Cardiac septum (tissue), 1 donor: ENCODE measurements at regions not wholly inside any gene's neighbourhood (a gene's known extent, or its start where the extent isn't known, plus 50 kb on each side); places are given as distances from the start of the nearest gene placed in this dataset. TPM values are rescaled to one million over a fixed set of nuclear protein-coding genes. Genes with fewer than 3 reads are reported as not detected.
"Not testable (repeated sequence)": the region's sequence is repeated elsewhere in the genome, so short reads cannot be mapped to it uniquely, and the experiment has no call there.

Experiments
- DNase-seq: peaks from one replicate; pipeline ENCODE4 v3.0.0-alpha.2; 2020; ENCODE audit warnings: low spot score
- intact Hi-C: fragments of 100-400 bp; cut with DNase I; formaldehyde crosslinking; loops from one replicate; pipeline ENCODE4 v1.14.0; 2022
- microRNA-seq: library from miRNA; unstranded; fragments of <30 nt; microRNA quantifications from one replicate; pipeline ENCODE4 v1.2.0, GENCODE V29; 2020
- donor health status: DM: no; HTN: no; CAD: no.

DNA sequence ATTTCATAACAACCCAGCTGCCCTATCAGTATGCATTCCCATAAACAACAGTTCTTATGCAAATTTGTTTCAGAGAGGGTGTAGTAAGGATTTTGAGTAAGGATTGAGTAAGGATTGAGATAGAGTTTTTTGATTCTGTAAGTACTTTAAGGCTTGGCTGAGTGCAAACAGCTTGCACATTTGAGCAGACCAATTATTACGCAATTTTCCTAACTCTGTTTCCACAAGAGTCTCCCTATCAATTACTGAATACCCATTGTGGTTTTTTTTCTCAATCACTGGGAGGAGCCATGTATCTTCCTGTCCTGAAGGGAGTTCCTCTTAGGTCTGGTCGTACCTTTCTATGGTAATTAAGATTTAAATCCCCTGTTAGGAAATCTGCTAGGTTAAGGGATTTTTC lies 105.0 kb upstream of the AADAT start:
- DNase-seq, intact Hi-C loops: not testable (repeated sequence)

DNA sequence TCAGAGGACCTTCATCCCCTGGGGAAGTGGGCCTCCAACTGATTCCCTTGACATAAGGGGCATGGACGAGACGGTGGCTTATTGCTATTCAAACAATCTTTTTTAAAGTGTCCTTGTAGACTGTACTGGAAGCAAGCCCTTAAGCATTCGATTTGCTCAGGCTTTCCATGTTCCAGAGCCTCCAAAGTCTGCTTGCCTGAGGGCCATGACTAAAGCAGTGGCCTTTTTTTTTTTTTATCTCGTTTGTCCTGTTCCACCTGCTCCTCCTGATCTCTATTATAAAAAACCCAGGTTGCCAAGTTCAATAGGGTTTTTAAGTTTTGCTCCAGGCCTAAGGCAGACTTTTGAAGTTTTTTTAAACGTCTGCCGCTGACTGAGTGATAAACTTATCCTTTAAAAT lies 103.7 kb upstream of the AADAT start:
- intact Hi-C loops, result no loop called here
- DNase-seq, result no peak

DNA sequence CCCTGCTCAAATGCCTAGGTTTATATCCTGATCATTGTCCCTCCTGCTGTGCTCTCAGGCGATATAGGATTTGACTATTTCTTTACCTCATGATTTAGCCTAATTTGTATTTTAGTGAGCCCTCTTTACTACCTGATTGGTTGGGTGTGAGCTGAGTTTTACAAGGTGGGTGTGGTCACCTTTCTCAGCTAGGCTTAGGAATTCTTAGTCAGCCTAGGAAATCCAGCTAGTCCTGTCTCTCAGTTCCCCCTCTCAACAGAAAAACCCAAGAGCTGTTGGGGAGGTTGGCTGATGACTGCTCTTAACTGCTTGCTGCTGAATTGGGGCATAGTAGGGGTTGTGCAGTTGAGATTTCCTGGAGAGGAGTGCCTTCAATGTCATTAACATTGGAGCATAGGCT lies 100.5 kb upstream of the AADAT start:
- DNase-seq, result no peak
- intact Hi-C loops, result no loop called here

DNA sequence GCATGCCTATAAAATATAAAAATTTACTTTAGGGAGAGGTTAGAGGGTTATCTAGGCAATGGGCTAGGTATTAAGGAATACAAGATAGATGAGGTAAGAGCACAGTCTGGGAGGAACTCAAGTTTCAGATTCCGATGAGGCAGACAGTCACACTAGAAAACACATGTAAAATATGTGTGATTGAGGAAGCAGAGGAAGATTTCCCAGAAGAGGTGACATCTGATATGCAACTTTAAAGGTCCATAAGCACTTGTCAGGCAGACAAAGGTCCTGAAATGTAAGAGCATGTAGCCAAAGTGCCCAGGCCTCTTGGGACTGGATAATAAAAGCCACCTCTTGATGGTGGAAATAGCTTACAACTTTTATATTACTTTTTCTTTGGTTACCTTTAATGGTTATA lies 81.1 kb upstream of the AADAT start:
- intact Hi-C loops, result no loop called here
- DNase-seq, result no peak

DNA sequence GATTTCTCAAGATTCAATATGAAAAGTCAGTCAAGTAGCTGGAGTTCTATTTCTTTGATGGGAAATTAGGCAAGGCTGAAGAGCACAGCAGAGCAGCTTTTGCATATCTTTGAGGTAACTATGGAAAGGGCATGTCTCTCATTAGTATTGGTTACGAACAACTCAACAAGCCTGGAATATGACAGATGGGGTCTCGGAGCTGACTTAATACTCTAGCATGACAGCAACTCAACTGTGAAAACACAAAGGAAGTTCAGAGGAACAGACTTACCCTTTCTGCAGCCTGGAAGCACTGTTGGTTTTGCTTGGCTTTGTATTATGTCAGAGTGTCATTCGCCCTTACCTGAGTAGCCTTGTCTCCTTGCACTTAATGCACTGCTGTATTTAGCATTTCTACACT lies 79.9 kb upstream of the AADAT start:
- intact Hi-C loops, result no loop called here

DNA sequence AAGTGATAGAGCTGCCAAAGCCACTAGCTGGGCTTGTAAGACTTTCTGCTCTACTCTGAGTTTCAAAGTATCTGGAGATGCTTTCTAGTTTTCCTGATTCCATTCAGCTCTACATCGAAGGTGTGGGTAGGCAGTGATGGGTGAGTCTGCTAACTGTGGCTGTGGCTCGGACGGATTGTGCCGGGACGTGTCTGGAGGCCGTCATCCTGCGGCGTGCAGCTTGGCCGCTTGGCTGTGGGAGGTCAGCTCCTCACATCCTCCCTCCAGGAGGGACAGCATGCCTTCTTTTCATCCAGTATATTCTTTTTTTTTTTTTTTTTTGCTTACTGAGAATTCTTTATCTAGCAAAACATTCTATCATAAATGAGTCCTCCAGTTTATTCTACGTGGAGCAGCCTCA lies 77.9 kb upstream of the AADAT start:
- DNase-seq, result no peak
- intact Hi-C loops, result no loop called here

More for the DNA sequence above, 79.9 kb upstream of the AADAT start:
- DNase-seq, result no peak

DNA sequence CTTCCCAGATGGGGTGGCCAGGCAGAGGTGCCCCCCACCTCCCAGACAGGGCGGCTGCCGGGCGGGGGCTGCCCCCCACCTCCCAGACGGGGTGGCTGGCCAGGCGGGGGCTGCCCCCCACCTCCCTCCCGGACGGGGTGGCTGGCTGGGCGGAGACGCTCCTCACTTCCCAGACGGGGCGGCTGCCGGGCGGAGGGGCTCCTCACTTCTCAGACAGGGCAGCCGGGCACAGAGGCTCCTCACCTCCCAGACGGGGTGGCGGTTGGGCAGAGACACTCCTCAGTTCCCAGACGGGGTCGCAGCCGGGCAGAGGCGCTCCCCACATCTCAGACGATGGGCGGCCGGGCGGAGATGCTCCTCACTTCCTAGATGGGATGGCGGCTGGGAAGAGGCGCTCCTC lies 76.4 kb upstream of the AADAT start:
- DNase-seq, intact Hi-C loops: not testable (repeated sequence)

DNA sequence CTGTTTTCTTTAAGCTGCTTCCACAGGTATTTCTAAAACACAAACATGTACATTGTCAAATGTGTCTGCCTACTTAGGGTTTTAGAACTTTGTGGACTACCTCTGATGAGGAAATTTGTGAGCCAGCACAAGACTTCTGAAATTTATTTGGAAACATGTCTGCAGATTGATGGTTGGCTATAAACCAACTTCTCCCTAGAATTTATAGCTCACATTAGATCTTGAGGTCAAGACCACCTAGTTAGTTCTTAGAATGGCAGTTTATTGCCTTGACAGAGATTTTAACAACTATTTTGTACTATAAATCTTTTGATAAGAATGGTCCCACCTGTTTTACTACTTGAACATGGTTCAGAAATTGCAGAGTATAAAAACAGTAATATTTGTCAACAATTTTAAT lies 72.7 kb upstream of the AADAT start:
- no peak for DNase-seq
- intact Hi-C loops, result no loop called here

DNA sequence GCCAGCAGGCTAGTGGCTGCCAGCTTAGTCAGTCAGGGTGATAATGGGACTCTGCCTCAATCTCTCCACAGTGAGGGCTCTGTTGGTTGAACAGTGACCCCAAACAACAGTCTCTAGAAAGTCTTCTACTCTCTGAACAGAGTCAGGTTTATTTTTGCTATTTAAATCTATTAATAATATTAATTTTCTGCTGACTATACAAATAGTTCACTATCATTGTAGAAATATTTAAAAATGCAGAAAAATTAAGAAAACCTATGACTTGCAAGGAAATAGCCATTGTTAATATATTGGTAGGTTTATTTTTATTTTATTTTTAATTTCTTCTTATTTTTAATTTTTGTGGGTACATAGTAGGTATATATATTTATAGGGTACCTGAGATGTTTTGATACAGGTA lies 67.9 kb upstream of the AADAT start:
- intact Hi-C loops, result no loop called here

DNA sequence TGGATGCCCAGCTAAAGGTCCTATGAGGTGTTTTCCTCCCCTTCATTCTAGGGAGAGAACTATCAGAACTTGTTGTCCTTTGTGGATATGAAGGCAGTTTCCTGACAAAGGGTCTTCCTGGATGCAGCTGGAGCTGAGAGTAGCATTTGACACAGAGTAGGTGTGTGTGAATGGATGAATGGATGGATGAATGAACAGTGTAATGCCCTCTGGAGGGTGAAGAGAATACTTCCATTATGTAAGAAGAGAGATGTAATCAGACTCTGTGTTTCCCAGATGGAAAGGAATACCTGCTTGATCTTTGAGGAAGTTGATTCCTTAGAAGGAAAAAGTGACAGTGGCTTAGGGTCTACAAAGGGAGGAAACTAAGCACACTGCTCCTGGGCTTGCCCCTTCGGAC lies 55.4 kb upstream of the AADAT start:
- no peak for DNase-seq
- intact Hi-C loops, result no loop called here

More for the DNA sequence above, 67.9 kb upstream of the AADAT start:
- no peak for DNase-seq

DNA sequence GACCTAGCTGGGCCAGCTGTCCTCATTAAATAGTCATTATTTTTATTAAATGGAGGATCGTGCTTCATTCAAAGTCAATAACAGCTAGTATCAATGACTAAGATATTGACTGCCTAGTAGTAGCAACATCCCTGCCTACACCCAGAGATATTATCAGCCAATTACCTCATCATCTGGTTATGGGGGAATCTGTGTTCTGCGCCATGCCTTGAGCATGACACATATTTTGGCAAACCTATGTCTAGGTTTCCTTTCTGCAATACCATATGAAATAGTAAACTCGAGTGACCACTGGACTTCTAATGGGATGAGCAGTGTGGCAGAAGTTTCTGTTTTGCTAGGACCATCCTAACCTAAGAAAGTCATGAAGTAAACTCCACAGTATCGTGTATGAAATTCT lies 50.0 kb upstream of the AADAT start:
- intact Hi-C loops, result loop anchor here (5.0 kb wide), 1 partner anchor 713 kb away; no protein-coding TSS in a partner anchor
- DNase-seq, result no peak

Small RNAs in the stretch of these regions (microRNA-seq; reads per million reads assigned to microRNA genes)
- not detected for gene MIR6082
